ENCODE measurements at regions not wholly inside any gene's neighbourhood (a gene's known extent, or its start where the extent isn't known, plus 50 kb on each side); places are given as distances from the start of the nearest gene placed in this dataset.

DNA sequence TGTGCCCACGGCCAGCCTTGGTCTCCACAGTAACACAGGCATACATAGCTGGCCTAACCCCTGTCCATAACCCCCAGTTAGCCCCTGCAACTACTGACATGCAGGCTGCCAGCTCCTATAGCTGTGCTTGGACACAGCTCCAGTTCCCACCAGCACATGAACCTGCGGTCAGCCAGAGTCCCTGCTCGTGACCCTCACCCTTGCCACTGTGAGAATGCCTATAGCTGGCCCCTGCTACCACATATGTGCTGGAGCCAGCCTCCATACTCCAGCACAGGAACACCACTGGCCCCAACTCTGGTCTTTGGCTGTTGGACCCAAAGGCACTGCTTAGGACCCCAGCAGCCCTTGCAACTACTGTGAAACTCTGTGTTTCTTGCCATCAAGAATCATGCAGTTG lies 930.9 kb downstream of the ADGRL3 start:
- TF ChIP-seq CTCF (IDR thresholded peaks at IDR 0.05; ENCODE audit: poor library complexity), result no peak
- Histone ChIP-seq H3K9me3 (ENCODE audit: low read depth) (no peaks in the 10 kb centered on the region), H3K4me1 (ENCODE audit: insufficient read depth) (no peaks in the 10 kb centered on the region), H2AFZ (no peak overlapping the region), H3K79me2 (no peaks in the 10 kb centered on the region), H3K27me3 (no peaks in the 10 kb centered on the region), H3K4me3 (no peak overlapping the region), H3K4me2 (no peak overlapping the region), H3K9me2 (replicated peaks; ENCODE audit: insufficient read depth) (no peaks in the 10 kb centered on the region), H3K36me3 (replicated peaks; ENCODE audit: insufficient read depth, low read depth) (no peaks in the 10 kb centered on the region), H3K27ac (no peak overlapping the region), H4K20me1 (ENCODE audit: insufficient read depth, poor library complexity, severe bottlenecking) (no peaks in the 10 kb centered on the region)
- WGBS (ENCODE audit: low lambda C conversion rate, missing lambda C conversion rate), result 95% methylated on average over 3 of the region's 3 CpGs
- no peak for DNase-seq (ENCODE audit: low spot score)

DNA sequence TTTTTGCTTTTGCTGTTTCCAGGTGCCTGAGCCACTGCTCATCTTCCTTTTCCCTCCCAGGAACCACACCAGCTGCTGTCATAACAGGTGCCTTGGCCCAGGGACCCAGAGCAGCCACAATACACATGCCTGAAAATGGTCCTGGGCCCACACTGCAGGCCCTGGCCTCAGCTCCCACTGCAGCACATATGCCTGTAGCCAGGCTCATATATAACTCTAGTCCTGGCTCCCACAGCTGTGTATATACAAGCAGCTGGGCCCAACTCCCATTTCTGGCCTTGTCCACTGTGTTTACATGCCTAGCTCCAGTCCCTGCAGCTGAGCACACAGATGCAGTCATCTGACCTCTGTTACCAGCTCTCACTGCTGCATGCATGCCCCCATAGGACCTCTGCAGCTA lies 930.5 kb downstream of the ADGRL3 start:
- Histone ChIP-seq H2AFZ (no peak overlapping the region), H4K20me1 (ENCODE audit: insufficient read depth, poor library complexity, severe bottlenecking) (no peaks in the 10 kb centered on the region), H3K4me1 (ENCODE audit: insufficient read depth) (no peaks in the 10 kb centered on the region), H3K9me2 (replicated peaks; ENCODE audit: insufficient read depth) (no peaks in the 10 kb centered on the region), H3K79me2 (no peaks in the 10 kb centered on the region), H3K27me3 (no peaks in the 10 kb centered on the region), H3K9me3 (ENCODE audit: low read depth) (no peaks in the 10 kb centered on the region), H3K4me3 (no peak overlapping the region), H3K4me2 (no peak overlapping the region), H3K27ac (no peak overlapping the region), H3K36me3 (replicated peaks; ENCODE audit: insufficient read depth, low read depth) (no peaks in the 10 kb centered on the region)
- TF ChIP-seq CTCF (IDR thresholded peaks at IDR 0.05; ENCODE audit: poor library complexity), result no peak
- no peak for TF ChIP-seq EZH2phosphoT487 (IDR thresholded peaks at IDR 0.05; ENCODE audit: low read depth, severe bottlenecking, unreplicated experiment)
- TF ChIP-seq EZH2 (IDR thresholded peaks at IDR 0.05; ENCODE audit: borderline replicate concordance), result no peak
- DNase-seq (ENCODE audit: low spot score), result no peak

DNA sequence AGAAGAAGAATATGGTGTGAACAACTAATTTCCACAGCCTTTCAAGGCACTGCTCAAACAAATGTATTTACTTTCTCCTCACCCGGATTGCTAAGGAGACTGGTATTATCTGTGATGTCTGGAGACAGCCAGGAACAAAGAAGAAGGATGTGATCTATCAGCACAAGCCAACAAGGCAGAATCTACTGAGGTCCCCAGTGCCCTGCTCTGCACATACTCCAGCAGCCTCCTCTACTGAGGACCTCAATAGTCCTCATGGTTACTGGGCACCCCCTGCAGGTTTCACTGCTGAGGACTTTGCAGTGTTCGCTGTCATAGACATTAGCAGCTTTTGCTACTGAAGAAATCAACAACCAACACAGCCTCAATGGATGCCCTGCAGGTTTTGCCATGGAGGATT lies 930.1 kb downstream of the ADGRL3 start:
- no peak overlapping the region for H3K4me2 ChIP-seq
- no peaks in the 10 kb centered on the region for H3K36me3 ChIP-seq (replicated peaks; ENCODE audit: insufficient read depth, low read depth)
- H3K9me3 ChIP-seq (ENCODE audit: low read depth), result no peaks in the 10 kb centered on the region
- H3K79me2 ChIP-seq, result no peaks in the 10 kb centered on the region
- no peak overlapping the region for H3K4me3 ChIP-seq
- no peak for TF ChIP-seq CTCF (IDR thresholded peaks at IDR 0.05; ENCODE audit: poor library complexity)
- no peak for TF ChIP-seq EZH2 (IDR thresholded peaks at IDR 0.05; ENCODE audit: borderline replicate concordance)
- no peak for TF ChIP-seq EZH2phosphoT487 (IDR thresholded peaks at IDR 0.05; ENCODE audit: low read depth, severe bottlenecking, unreplicated experiment)
- WGBS (ENCODE audit: low lambda C conversion rate, missing lambda C conversion rate), result 57% methylated on average over 2 of the region's 2 CpGs
- no peak for DNase-seq (ENCODE audit: low spot score)
- H4K20me1 ChIP-seq (ENCODE audit: insufficient read depth, poor library complexity, severe bottlenecking), result no peaks in the 10 kb centered on the region
- H3K27me3 ChIP-seq, result no peaks in the 10 kb centered on the region
- no peak overlapping the region for H3K27ac ChIP-seq
- no peak overlapping the region for H2AFZ ChIP-seq
- H3K9me2 ChIP-seq (replicated peaks; ENCODE audit: insufficient read depth), result no peaks in the 10 kb centered on the region
- H3K4me1 ChIP-seq (ENCODE audit: insufficient read depth), result no peaks in the 10 kb centered on the region
